Neural progenitor cell (in vitro differentiated cells): ENCODE measurements at regions not wholly inside any gene's neighbourhood (a gene's known extent, or its start where the extent isn't known, plus 50 kb on each side); places are given as distances from the start of the nearest gene placed in this dataset.

Experiments used
- EZH2phosphoT487 ChIP-seq: fragments of 200-600 bp; sonication (generic); IDR thresholded peaks from 2 replicates; pipeline ENCODE4 v1.6.1; 2017; ENCODE audit warnings: antibody characterized with exemption
- TF ChIP-seq, protein P1 (sequence below): fragments of 200-600 bp; sonication (generic); IDR thresholded peaks from 2 replicates; pipeline ENCODE4 v1.5.1; 2017; ENCODE audit warnings: antibody characterized with exemption, mild to moderate bottlenecking

- TF ChIP-seq, protein P1, sequence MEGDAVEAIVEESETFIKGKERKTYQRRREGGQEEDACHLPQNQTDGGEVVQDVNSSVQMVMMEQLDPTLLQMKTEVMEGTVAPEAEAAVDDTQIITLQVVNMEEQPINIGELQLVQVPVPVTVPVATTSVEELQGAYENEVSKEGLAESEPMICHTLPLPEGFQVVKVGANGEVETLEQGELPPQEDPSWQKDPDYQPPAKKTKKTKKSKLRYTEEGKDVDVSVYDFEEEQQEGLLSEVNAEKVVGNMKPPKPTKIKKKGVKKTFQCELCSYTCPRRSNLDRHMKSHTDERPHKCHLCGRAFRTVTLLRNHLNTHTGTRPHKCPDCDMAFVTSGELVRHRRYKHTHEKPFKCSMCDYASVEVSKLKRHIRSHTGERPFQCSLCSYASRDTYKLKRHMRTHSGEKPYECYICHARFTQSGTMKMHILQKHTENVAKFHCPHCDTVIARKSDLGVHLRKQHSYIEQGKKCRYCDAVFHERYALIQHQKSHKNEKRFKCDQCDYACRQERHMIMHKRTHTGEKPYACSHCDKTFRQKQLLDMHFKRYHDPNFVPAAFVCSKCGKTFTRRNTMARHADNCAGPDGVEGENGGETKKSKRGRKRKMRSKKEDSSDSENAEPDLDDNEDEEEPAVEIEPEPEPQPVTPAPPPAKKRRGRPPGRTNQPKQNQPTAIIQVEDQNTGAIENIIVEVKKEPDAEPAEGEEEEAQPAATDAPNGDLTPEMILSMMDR = no peak
- no peak for TF ChIP-seq EZH2phosphoT487
These were observed 141.3 kb upstream of the ABCA1 start for GRCh38 chr9:105069285-105069684.
